HCT116 (cell line): ENCODE measurements at regions not wholly inside any gene's neighbourhood (a gene's known extent, or its start where the extent isn't known, plus 50 kb on each side); places are given as distances from the start of the nearest gene placed in this dataset.
A peak's percentile ranks its signal among the peaks of the same experiment; 100 is the strongest.

Experiments
- ATAC-seq: fragments of 200-7000 bp; cut with Tn5 transposase; 2 replicates; pipeline ENCODE4 v1.9.1; 2020; ENCODE audit warnings: mild to moderate bottlenecking, moderate library complexity
- BruUV-seq: library from RNA; stranded (reverse); fragments of 400-500 nt; replicated peaks from 2 replicates; lab custom pipeline; 2021; lab: Mats Ljungman, UMichigan
- CTCF ChIA-PET: fragments of 300-600 bp; sonication (Branson Sonifier 250); formaldehyde crosslinking; loops from one replicate; lab custom pipeline; 2021; ENCODE audit warnings: antibody characterized with exemption; lab: Charles Lee
- POLR2A ChIA-PET: fragments of 300-600, 350-600 bp; sonication (Branson Sonifier 250); formaldehyde crosslinking; loops from one replicate; lab custom pipeline; 2021; ENCODE audit warnings: antibody characterized with exemption; lab: Charles Lee
- RAD21 ChIA-PET, 2 experiments: fragments of 300-600 bp; sonication (Branson Sonifier 250); formaldehyde crosslinking; loops; one replicate each; lab custom pipeline; 2023; ENCODE audit warnings: low total read pairs in 2 of 2; ENCODE audit not compliant: uncharacterized antibody in 2 of 2, unreplicated experiment in 2 of 2, low non-redundant PET in 1 of 2; lab: Charles Lee
- DNase-seq: peaks from one replicate; pipeline ENCODE4 v3.0.0-alpha.2; 2010; ENCODE audit warnings: low read depth, low spot score
- H2AFZ ChIP-seq: fragments of 200-600 bp; shearing (Covaris generic), sonication (generic); 2 replicates; pipeline ENCODE4 v1.6.1; 2017; ENCODE audit warnings: low read depth, mixed run types, mixed read lengths, antibody characterized with exemption, low read length; ENCODE audit not compliant: poor library complexity, severe bottlenecking
- H3K27ac ChIP-seq: 2 replicates; pipeline ENCODE4 v1.5.1; 2012; ENCODE audit warnings: low read depth, low read length
- H3K27me3 ChIP-seq: fragments of 200-600 bp; sonication (generic); 2 replicates; pipeline ENCODE4 v1.6.1; 2016; ENCODE audit warnings: mixed run types, low read length, mixed read lengths; ENCODE audit not compliant: insufficient read depth
- H3K36me3 ChIP-seq, 2 experiments: fragments of 200-500 bp in 1 of 2; fragments of 200-600 bp in 1 of 2; sonication (Bioruptor generic) in 1 of 2; sonication (generic) in 1 of 2; 2 replicates each; pipeline versions ENCODE4 v1.5.1 to v1.6.1; 2014 to 2016; ENCODE audit warnings: low read length in 2 of 2, inconsistent platforms in 1 of 2, mixed read lengths in 1 of 2, mixed run types in 1 of 2; ENCODE audit not compliant: insufficient read depth in 2 of 2, control insufficient read depth in 1 of 2
- H3K4me1 ChIP-seq, 2 experiments: fragments of 200-600 bp in 1 of 2; sonication (generic) in 1 of 2; 2 replicates each; pipeline versions ENCODE4 v1.5.1 to v1.6.1; 2012 to 2017; ENCODE audit warnings: low read length in 2 of 2, inconsistent platforms in 1 of 2, mild to moderate bottlenecking in 1 of 2, mixed read lengths in 1 of 2, mixed run types in 1 of 2, moderate library complexity in 1 of 2; ENCODE audit not compliant: insufficient read depth in 2 of 2, control insufficient read depth in 1 of 2
- H3K4me2 ChIP-seq: fragments of 200-600 bp; sonication (generic); 2 replicates; pipeline ENCODE4 v1.6.1; 2017; ENCODE audit warnings: mixed run types, low read length, mixed read lengths
- H3K4me3 ChIP-seq, 2 experiments: fragments of 200-600 bp in 1 of 2; sonication (generic) in 1 of 2; replicated peaks in 1 of 2; 2 replicates each; pipeline ENCODE4 v1.5.1; 2011 to 2016; ENCODE audit warnings: low read length in 2 of 2, control low read depth in 1 of 2, low read depth in 1 of 2, mild to moderate bottlenecking in 1 of 2, mixed read lengths in 1 of 2, mixed run types in 1 of 2
- H3K79me2 ChIP-seq: fragments of 200-600 bp; sonication (generic); 2 replicates; pipeline ENCODE4 v1.6.1; 2017; ENCODE audit warnings: mild to moderate bottlenecking, mixed run types, low read length, moderate library complexity, mixed read lengths; ENCODE audit not compliant: insufficient read depth
- H3K9ac ChIP-seq: fragments of 200-600 bp; sonication (generic); 2 replicates; pipeline ENCODE4 v1.6.1; 2016; ENCODE audit warnings: low read length, mixed read lengths
- H3K9me2 ChIP-seq: fragments of 200-600 bp; sonication (generic), shearing (Covaris generic); 2 replicates; pipeline ENCODE4 v1.6.1; 2017; ENCODE audit warnings: mixed run types, mild to moderate bottlenecking, moderate library complexity; ENCODE audit not compliant: insufficient read depth
- H3K9me3 ChIP-seq, 2 experiments: fragments of 200-500 bp in 1 of 2; fragments of 200-600 bp in 1 of 2; sonication (Bioruptor generic) in 1 of 2; sonication (generic) in 1 of 2; 2 replicates each; pipeline ENCODE4 v1.6.1; 2014 to 2017; ENCODE audit warnings: low read length in 2 of 2, mixed read lengths in 2 of 2, inconsistent platforms in 1 of 2, low read depth in 1 of 2, mild to moderate bottlenecking in 1 of 2, mixed run types in 1 of 2, moderate library complexity in 1 of 2; ENCODE audit not compliant: control insufficient read depth in 1 of 2, insufficient read depth in 1 of 2
- H4K20me1 ChIP-seq: fragments of 200-600 bp; sonication (generic), shearing (Covaris generic); 2 replicates; pipeline ENCODE4 v1.6.1; 2017; ENCODE audit warnings: mixed run types, mild to moderate bottlenecking, moderate library complexity; ENCODE audit not compliant: insufficient read depth
- POLR2A ChIP-seq: IDR thresholded peaks from 2 replicates; pipeline ENCODE4 v1.7.0; 2011; ENCODE audit warnings: borderline replicate concordance; ENCODE audit not compliant: insufficient read depth, insufficient read length; ENCODE audit errors: extremely low read depth
- SP1 ChIP-seq: IDR thresholded peaks from 2 replicates; pipeline ENCODE4 v1.6.1; 2012; ENCODE audit warnings: low read depth
- SRF ChIP-seq: IDR thresholded peaks from 2 replicates; pipeline ENCODE4 v1.6.1; 2012; ENCODE audit warnings: low read depth
- intact Hi-C: fragments of 100-400 bp; cut with micrococcal nuclease; formaldehyde crosslinking; loops from 2 replicates; pipeline ENCODE4 v1.10.0; 2022
- TF ChIP-seq, protein P1 (sequence below): IDR thresholded peaks from 2 replicates; pipeline ENCODE4 v1.6.1; 2011; ENCODE audit warnings: mild to moderate bottlenecking, low read length, moderate library complexity; ENCODE audit not compliant: insufficient replicate concordance; ENCODE audit errors: extremely low read depth
- TF ChIP-seq, protein P2 (sequence below), 3 experiments: fragments of 200-600 bp in 1 of 3; sonication (generic) in 1 of 3; IDR thresholded peaks in 2 of 3; conservative IDR thresholded peaks in 1 of 3; 2 replicates each; pipeline ENCODE4 v1.5.1; 2012 to 2017; ENCODE audit warnings: low read depth in 2 of 3, low read length in 2 of 3, antibody characterized with exemption in 1 of 3, borderline replicate concordance in 1 of 3, control low read depth in 1 of 3, mild to moderate bottlenecking in 1 of 3, mixed read lengths in 1 of 3, mixed run types in 1 of 3, moderate library complexity in 1 of 3; ENCODE audit not compliant: insufficient read depth in 1 of 3
- TF ChIP-seq, protein P3 (sequence below): IDR thresholded peaks from 2 replicates; pipeline ENCODE4 v1.6.1; 2012

DNA sequence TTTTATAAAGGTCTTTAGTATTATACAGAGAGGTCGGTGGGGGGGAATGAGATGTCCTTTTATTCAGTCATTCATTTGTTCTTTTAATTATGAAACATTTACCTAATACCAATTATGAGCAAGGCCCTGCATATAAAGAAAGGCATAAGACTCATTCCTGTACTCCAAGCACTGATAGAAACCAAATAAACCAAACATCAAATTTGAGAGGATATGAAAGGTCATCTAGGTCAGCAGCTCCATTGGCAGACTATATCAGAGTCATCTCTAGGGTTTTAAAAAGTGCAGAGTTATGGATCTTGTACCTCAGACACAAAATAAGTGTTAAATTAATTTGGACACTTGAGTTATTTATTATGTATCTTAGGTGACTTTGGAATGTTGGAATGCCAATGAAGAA is 71.5 kb downstream of the CASP12 start (continued):
- TF ChIP-seq, protein P1, sequence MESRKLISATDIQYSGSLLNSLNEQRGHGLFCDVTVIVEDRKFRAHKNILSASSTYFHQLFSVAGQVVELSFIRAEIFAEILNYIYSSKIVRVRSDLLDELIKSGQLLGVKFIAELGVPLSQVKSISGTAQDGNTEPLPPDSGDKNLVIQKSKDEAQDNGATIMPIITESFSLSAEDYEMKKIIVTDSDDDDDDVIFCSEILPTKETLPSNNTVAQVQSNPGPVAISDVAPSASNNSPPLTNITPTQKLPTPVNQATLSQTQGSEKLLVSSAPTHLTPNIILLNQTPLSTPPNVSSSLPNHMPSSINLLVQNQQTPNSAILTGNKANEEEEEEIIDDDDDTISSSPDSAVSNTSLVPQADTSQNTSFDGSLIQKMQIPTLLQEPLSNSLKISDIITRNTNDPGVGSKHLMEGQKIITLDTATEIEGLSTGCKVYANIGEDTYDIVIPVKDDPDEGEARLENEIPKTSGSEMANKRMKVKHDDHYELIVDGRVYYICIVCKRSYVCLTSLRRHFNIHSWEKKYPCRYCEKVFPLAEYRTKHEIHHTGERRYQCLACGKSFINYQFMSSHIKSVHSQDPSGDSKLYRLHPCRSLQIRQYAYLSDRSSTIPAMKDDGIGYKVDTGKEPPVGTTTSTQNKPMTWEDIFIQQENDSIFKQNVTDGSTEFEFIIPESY, result no peak

DNA sequence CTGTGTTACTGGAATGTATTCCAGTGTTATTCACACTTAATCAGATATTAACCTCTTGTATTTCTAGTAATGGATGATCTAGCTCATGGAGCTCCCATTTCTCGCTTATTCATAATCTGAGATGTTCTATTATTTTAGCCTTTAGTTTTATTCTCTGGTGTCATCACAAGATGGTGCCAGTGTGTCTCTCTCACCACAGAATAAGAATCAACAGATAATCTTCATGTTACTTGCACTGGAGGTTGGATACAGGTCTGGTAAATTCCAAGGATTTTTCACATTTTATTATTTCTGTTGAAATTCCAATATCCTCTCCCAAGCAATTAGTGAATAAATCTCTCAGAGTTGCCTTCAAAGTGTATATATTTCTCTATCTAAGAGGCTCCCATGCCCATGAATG is 74.6 kb downstream of the CASP12 start:
- Histone ChIP-seq H3K4me2 (no peak overlapping the region), H3K9me2 (no peaks in the 10 kb centered on the region), H3K36me3 (no peaks in the 10 kb centered on the region), H3K4me1 (no peaks in the 10 kb centered on the region), H3K9ac (no peak overlapping the region), H3K79me2 (no peaks in the 10 kb centered on the region), H3K27me3 (no peaks in the 10 kb centered on the region), H3K27ac (no peak overlapping the region), H2AFZ (no peak overlapping the region)
- no peak for ATAC-seq
- ChIA-PET RAD21 (no interaction called here), POLR2A (no interaction called here), CTCF (no interaction called here)
- intact Hi-C loops, result no loop called here
- no TSS peak for BruUV-seq
- DNase-seq, result no peak
- TF ChIP-seq POLR2A, result no peak
- no peak for TF ChIP-seq SRF
- TF ChIP-seq, protein P2, sequence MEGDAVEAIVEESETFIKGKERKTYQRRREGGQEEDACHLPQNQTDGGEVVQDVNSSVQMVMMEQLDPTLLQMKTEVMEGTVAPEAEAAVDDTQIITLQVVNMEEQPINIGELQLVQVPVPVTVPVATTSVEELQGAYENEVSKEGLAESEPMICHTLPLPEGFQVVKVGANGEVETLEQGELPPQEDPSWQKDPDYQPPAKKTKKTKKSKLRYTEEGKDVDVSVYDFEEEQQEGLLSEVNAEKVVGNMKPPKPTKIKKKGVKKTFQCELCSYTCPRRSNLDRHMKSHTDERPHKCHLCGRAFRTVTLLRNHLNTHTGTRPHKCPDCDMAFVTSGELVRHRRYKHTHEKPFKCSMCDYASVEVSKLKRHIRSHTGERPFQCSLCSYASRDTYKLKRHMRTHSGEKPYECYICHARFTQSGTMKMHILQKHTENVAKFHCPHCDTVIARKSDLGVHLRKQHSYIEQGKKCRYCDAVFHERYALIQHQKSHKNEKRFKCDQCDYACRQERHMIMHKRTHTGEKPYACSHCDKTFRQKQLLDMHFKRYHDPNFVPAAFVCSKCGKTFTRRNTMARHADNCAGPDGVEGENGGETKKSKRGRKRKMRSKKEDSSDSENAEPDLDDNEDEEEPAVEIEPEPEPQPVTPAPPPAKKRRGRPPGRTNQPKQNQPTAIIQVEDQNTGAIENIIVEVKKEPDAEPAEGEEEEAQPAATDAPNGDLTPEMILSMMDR (IDR thresholded peaks at IDR 0.05 in 2 of 3, conservative IDR thresholded peaks at IDR 0.05 in 1 of 3; ENCODE audit: borderline replicate concordance in 1 of 3, insufficient read depth in 1 of 3, low read depth in 2 of 3, low read length in 2 of 3), result 0 out of 6 replicates have a peak, but pooled peaks of 1 of the 3 experiments have one; percentile 6
- no peak for TF ChIP-seq SP1
- TF ChIP-seq, protein P3, sequence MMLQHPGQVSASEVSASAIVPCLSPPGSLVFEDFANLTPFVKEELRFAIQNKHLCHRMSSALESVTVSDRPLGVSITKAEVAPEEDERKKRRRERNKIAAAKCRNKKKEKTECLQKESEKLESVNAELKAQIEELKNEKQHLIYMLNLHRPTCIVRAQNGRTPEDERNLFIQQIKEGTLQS, result no peak
- TF ChIP-seq, all 23 proteins: peak for 1
- Histone ChIP-seq H3K4me3 (no peak overlapping the region), H3K9me3 (no peaks in the 10 kb centered on the region), H4K20me1 (no peaks in the 10 kb centered on the region)
